DMS 273 treated with DMSO at 0.1 percent for 48 hours (cell line): ENCODE measurements at regions not wholly inside any gene's neighbourhood (a gene's known extent, or its start where the extent isn't known, plus 50 kb on each side); places are given as distances from the start of the nearest gene placed in this dataset.

Experiments used
- DNase-seq: peaks from one replicate; lab custom pipeline; 2025; lab: John Stamatoyannopoulos, UW

DNA sequence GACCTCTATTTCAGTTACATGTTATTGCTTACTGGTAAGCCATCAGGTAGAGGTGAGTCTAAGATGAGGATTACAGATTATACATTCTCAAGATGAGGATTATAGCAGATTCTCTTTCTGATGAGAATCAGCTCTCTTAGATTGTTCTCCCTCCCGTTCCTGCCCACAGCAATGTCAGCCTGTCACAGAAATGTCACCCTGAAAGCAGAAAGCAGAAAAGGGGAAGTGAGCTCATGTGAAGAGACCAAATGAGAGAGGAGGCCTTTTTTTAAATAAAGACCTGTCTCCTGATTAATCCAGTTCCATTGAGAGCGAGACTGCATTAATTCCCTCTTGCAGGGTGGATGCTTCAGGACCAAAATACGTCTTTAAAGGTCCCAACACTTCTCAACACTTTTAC is 445.6 kb downstream of the KCTD12 start:
- DNase-seq: no peak

DNA sequence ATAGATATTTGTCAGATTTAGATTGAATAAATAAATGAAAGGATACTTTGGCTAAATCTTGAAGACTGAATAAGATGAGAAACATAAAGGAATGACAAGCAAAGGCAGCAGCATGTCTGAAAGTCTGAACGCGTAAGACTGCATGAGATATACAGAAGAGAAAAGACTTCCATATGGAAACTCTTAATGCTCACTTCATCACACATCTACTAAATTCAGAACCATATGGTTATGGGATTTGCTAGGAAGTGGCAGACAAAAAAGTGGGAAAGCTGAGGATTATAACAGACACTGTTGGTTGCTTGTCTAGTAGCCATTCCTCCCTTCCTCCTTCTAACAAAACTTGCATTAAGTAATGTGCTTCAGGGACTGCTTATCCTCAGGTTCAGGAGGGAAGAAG is 446.7 kb downstream of the KCTD12 start:
- DNase-seq: no peak

DNA sequence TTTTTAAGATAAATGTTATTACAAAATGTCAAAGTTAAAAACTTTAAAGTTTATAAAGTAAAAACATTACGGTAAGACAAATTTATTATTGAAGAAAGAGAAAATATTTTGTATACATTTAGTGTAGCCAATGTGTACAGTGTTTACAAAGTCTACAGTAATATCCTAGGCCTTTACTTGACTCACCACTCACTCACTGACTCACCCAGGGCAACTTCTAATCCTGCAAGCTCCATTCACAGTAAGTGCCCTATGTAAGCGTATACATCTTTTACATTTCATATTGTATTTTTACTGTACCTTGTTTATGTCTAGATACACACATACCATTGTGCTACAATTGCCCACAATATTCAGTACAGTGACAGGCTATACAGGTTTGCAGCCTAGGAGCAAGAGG is 448.2 kb downstream of the KCTD12 start:
- no peak for DNase-seq

DNA sequence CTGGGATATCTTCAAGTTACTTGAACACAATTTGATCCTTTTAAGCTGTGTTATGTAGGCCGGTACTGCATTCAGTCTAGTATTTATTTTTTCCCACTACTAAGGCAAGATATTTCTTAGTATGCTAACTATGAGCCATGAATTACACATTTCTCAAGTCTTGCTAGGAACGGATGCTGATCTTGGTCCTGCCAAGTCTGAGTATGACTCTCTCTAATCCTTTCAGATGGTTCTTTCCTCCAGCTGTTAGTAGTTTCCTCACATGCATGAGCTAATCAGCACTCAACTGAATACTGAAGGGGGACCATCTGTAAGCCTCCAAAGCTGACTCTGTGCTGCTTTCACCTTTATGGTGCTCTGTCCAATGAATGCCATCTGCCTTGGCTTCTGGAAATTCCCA is 460.3 kb downstream of the KCTD12 start:
- DNase-seq: peak; percentile 70

DNA sequence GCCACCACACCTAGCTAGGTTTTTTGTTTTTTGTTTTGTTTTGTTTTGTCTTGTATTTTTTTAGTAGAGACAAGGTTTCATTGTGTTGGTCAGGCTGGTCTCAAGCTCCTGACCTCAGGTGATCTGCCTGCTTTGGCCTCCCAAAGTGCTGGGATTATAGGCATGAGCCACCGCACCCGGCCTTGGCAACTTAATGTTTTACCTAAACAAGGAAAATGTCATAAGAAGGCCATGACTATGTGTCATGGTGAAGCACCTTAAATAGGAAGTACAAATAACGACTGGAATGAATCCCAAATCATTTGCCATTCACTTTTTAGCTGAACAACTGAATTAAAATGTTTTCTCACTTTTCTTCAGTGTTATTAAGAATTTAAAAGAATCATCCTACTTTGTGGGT is 465.2 kb downstream of the KCTD12 start:
- no peak for DNase-seq

DNA sequence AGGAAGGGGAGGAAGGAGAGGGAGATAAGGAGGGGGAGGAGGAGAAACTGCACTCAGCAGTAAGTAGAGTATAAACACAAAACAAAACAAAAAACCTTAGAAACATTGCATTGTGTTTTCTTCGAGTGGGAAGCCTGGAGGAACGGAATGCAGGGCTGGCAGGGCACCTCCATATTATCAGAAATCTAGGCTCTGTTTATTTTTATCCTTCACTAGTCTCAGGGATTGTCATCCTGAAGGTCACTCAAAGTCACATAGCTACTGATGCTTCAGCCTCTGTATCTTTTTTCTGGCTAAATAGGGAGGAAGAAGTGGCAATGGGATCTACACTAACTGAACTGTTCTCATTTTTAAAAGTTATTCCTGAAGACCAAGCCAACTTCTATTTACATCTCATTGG is 467.8 kb downstream of the KCTD12 start:
- no peak for DNase-seq

DNA sequence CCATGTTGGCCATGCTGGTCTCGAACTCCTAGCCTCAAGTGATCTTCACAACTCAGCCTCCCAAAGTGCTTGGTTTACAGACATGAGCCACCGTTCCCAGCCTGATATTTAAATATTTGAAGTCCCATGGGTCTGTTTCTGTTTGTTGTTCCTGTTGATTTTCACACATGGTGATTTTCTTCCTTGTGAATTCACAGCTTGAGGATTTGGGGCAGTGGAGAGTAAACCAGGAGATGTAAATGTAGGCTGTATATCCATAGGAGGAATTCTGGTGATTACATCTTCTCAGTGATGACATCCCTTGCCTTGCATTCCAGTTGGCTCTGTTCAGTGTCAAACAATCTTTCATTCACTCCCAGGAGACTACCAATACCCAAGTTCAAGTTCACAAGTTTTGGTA is 471.9 kb downstream of the KCTD12 start:
- DNase-seq: no peak

DNA sequence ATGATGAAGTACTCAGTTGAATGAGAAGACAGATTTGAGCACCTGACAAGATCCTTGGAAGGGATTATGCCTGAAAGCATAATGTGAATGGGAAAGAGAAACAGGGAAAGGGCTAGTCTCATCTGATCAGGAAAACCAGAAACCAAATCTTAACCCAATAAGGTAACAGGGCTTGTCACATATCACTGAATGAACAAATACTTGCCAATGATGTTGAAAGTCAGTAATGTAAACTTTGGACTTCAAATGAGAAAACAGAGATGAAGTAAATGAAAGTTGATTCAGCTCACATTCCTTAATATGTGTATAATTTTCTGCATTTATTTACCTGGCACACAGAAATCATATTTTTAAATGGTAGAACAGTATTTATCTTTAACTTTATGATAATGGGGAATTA is 480.0 kb downstream of the KCTD12 start:
- DNase-seq: no peak

DNA sequence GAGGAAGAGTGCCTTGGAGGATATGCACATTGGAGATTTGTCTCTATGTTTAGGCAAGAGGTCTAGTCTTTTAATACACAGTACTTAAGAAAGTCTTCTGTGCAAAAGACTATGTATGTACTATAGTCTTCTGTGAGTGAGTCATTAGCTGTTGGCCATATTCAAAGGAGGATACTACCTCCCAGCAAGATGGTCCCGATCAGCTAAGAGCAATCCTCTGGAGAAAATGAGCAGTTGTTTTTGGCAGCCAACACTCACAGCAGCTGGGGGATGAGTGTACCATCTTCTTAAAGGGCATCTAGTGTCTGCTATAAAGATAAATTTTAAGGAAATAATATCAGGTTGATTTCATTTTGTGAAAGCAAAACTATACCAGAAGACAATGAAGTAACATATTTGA is 487.8 kb downstream of the KCTD12 start:
- no peak for DNase-seq

DNA sequence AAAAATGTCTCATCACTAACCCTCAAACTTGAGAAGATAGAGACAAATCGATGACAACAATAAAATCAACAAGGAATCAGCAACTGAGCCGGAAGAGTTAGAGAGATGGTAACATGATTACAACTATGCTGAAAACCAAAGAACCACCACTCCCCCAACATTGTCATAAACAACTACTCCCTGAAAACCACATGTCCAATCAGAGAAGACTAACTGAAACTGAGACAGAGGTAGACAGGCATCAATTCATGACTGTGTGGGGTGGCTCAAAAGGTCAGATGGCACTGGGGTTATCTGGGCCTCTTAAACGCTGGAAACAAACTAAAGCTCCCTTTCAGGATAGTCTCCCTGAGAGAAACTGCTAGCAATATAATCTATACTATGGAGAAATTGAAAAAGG is 488.8 kb downstream of the KCTD12 start:
- no peak for DNase-seq

DNA sequence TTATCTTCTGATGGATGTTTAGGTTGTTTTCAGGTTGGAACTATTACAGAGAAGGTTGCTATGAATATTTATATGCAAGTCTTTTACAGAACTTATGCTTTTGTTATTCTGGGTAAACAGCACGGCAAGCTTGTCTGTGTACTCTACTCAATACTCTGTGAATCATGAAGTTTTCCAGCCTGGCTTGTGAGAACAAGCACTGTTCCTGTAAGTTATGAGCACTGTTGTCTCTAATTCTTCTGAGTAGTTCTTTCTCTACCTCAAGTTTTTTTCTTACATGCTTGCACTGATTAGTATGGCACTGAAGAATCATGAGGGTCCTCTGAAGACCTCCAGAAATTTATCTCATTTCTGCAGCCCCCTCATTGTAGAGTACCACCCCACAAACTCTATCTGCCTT is 496.9 kb downstream of the KCTD12 start:
- DNase-seq: no peak

DNA sequence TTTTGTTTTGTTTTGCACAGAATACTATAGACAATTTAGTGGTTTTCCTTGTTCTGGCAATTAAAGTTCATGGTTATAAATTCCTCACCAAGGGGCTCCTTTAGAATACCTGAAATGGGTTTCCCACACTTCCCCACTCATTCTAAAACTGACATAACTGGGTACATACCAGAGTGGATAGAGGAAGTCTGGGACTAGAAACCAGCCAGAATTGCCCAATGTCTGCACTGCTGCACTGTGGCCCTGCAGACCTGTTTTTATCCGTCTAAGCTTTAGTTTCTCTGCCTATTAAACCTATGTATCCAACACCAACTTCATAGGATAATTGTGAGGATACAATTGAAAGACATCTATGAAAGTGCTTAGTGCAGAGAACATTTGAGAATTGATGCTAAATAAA is 498.6 kb downstream of the KCTD12 start:
- DNase-seq: no peak

DNA sequence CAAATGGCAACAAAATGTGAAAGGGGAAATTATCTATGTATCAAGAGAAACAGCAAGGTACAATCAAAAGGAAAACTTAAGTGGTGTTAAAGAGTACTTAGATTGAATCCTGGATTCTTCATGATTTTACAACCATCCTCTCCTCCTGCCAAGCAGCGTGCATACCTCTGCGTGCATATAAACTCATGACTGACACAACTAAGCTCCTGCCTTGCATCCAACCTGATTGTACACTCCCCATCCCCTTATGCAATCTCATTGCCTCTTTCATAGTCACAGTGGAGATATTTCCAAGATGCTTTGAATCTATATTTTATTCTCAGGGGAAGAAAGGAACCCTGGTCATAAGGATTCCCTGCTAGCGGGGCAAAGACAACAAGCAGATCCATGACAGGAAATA is 499.9 kb downstream of the KCTD12 start:
- no peak for DNase-seq

DNA sequence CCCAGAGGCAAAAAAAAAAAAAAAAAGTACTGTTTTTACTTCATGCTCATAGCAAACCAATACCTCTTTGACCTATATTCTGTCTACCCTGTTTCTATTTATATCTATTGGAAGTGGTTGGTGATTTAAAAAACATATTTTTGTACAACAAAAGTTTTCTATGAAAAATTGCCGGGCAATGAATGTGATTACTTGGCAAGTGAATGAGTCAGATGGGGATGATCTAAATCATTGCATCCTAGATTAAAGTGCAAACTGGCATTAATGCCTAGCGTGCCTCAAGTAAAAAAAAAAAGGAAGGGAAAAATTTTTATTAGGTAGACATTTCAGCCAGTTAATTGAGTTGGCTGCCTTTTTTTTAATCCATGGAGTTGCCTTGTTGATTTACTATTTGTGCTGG is 500.6 kb downstream of the KCTD12 start:
- no peak for DNase-seq

DNA sequence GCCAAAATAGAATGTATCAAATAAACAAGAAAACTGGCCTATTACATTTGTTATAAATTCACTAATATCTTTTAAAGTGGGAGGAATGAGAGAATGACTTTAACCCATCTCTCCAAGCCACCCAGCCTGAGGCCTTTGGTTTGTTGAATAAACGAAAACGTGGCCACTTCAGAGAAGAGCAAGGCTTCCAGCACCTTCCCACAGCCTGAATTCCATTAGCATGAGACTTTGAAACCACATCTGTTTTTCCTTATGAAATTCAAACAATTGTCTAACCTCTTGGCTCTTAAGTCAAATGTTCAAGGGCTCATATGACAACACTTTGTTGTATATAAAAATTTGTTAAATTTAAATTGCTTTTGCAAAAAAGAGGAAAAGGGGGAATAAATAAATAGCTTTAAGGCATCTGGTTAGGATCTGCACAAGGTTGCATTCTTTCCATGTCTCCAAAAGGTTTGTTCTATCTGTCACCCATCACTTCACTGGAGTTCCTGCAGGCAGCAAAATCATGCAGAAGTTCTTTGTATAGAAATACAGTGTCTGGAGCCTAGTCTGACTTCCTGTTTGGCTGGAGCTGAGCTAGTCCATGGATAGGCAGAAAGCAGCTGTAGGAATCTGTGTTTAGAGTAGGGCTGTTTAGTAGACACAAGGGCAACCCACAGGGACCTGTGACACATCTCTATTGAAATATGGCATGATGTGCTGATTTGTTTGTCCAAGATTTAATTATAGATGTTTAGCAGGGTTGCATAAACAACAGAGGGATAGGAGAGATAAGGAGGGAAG is 502.3 kb downstream of the KCTD12 start:
- no peak for DNase-seq

DNA sequence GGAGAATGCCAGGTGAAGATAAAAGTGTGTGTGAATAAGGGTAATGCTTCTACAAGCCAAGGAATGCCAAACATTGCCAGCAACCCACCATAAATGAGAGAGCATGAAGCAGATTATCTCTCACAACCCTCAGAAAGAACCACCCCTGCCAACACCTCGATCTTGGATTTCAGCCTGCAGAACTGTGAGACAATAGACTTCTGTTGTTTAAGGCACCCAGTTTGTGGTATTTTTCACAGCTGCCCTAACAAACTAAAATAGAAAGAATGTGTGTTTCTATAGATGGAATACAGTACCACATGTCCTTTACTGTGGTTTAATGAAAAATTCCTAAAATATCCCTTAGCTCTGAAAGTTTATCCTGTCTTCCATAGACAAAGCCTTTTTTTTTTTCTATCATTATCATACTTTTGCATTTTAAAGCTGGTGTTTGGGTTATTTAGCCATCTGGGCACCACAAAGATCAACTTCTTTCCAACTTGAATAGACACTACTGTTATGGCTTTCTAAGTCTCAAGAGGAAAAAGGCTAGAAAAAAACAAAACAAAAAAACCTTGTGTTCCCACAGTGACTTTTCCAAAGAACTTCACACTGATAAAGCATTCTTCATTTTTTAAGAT is 505.6 kb downstream of the KCTD12 start:
- DNase-seq: no peak

DNA sequence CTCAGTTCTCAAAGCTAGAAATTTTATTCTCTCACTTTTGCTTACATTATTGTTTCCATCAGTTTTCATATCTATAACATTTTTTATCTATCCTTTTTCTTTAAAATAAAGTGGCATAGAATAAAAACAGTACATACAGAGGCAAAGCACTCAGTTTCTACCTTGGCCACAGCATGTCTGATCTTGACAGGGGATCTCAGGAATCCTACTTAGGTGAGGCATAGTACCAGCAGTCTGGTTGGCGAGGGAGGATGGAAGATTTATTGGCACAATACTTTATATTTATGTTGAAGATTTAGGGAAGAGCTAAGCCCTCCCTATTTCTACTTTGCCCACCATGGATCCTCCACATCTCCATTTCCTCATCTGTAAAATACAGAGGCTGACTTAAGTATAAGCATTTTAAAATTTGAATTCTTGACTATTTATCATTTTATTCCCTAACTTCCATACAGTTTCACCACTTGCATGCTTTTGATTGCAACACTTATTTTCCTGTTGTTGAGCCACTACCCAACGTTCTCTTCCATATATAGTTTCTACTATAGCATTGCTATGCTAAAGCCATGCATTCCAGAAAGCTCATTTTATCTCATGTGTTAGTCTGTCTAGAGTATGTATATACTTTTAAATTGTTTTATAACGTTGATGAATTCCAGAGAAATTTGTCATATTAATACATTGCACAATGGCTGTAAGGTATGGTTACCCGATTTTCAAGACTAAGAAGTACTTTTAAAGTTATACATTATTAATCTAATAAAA is 506.7 kb downstream of the KCTD12 start:
- DNase-seq: no peak

DNA sequence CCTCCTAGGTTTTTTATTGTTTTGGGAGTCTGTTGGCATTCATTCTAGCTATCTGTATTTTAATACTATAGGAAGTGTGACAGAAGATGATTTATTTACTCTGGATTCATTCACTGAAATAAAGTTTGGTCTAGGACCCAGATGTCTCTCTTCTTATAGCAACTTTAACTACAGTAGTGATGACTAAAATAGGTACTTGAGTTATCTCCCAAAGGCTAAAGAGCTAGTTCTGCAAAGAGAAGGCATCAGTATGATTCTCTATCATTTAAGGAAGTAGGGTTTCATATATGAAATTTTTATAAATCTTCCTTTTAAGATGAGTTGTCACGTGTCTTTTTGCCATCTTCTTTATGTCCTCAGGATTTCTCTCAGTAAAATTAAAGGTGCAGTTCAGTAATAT is 507.4 kb downstream of the KCTD12 start:
- DNase-seq: no peak

DNA sequence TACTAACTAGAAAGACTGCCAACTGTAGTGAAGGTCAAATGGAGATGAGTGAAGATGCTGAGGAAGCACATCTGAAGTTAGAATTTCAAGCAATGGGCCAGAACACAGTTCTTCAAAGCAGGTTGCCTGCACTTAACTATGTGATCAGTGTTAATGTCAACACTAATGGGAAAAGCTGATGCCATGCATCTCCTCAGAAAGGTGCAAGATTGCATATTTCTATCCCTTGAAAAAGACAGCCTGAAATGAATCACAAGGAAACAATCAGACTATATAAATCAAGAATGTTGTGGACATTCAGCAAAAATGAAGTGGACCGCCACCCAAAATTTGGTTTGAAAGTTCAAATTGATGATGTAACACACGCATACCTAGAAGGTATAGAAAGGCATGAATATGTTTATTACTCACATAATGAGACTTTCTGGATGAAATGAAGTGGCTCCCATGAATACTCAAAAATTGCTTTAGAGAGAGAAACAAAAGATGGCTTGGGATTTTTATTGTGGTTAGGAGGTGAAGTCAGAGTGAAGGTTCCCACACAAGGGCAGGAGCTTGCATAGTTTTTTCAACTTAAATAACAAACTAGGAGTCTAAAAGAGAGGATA is 522.4 kb downstream of the KCTD12 start:
- no peak for DNase-seq

DNA sequence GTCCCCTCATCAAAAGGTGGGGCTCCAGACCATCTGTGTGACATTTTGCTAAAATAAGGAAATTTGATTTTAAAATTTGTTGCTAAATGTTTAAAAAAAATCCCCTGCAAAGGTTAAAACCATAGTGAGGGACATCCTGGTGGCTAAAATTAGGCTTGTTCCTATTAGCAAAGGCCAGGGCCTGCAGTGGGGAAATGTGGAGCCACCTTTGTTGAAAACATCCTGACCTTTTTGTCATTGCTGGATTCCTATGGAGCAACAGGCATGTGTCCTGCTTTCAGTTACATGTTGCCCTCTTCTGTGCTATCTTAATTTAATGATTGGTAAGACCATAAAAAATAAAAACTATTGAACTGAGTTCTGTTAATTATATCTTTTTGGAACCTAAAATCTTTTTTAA is 524.3 kb downstream of the KCTD12 start:
- DNase-seq: no peak

DNA sequence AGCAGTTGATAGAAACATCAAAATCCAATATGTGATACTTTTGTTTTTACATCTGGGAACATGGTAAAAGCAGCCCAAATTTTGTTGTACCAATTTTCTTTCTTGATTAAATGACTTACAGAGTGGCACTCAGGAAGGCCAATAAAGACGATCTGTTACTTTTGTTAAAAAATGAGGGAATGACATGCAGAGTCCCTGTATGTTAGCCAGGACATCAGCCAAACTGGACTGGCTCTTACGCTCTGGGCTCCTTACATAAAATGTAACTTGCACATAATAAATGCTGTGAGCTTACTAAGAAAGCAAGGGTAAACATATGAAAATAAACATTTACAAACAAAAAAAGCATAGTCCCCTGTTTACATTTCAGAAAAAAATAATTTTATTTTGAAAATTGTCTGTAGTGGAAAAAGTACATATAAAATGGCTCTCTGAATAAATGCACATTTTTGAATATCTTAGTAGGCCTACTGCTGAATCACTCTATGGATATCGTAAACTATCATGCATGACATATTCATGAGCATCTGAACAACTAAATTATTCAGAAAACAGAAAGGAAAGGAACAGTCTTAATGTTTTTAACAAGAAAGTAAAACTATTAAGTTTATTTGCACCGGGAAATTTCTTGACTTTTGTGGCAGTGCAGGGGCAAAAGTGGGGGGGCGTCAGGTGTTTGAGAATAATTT is 534.5 kb downstream of the KCTD12 start:
- no peak for DNase-seq

DNA sequence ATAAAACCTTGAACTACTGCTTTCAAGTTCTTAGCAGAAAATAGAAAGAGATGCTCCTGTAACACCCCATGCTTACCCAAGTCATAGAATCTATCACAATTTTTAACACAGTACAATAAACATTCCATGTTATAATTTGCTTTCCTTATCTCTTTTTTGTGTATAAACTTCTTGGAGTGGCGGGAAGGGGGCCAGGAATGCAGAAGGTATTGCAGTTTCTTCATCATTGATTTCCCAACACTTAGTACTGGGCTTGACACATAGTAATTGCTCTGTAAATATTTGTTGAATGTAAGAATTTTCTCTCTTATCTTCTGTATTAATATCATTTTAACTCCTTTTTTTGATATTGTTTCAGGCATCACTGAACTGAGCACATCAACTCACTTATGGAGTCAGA is 535.8 kb downstream of the KCTD12 start:
- DNase-seq: no peak
